ENCODE measurements at regions not wholly inside any gene's neighbourhood (a gene's known extent, or its start where the extent isn't known, plus 50 kb on each side); places are given as distances from the start of the nearest gene placed in this dataset.

DNA sequence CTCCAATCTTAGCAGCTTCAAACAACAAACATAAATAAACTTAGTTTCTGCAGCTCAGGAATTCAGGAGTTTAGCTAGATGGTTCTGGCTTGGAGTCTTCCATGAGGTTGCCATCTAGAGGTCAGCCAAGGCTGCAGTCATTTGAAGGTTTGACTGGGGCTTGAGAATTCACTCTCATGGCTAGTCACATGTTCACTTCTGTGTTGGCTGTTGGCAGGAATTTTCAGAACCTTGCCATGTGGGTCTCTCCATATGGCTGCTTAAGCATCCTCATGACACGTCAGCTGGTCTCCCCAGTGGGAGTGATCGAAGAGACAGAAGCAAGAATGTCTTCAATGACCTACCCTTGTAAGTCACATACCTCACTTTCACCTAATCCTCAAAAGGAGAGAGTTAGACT is 269.2 kb upstream of the CNTN3 start:
- TF ChIP-seq, protein P1, sequence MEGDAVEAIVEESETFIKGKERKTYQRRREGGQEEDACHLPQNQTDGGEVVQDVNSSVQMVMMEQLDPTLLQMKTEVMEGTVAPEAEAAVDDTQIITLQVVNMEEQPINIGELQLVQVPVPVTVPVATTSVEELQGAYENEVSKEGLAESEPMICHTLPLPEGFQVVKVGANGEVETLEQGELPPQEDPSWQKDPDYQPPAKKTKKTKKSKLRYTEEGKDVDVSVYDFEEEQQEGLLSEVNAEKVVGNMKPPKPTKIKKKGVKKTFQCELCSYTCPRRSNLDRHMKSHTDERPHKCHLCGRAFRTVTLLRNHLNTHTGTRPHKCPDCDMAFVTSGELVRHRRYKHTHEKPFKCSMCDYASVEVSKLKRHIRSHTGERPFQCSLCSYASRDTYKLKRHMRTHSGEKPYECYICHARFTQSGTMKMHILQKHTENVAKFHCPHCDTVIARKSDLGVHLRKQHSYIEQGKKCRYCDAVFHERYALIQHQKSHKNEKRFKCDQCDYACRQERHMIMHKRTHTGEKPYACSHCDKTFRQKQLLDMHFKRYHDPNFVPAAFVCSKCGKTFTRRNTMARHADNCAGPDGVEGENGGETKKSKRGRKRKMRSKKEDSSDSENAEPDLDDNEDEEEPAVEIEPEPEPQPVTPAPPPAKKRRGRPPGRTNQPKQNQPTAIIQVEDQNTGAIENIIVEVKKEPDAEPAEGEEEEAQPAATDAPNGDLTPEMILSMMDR (IDR thresholded peaks at IDR 0.05), result no peak
- no peak for TF ChIP-seq POLR2A (IDR thresholded peaks at IDR 0.05)

All from adrenal gland (tissue), 5 donors.